ENCODE measurements at regions not wholly inside any gene's neighbourhood (a gene's known extent, or its start where the extent isn't known, plus 50 kb on each side); places are given as distances from the start of the nearest gene placed in this dataset.
"Not testable (repeated sequence)": the region's sequence is repeated elsewhere in the genome, so short reads cannot be mapped to it uniquely, and the experiment has no call there.

DNA sequence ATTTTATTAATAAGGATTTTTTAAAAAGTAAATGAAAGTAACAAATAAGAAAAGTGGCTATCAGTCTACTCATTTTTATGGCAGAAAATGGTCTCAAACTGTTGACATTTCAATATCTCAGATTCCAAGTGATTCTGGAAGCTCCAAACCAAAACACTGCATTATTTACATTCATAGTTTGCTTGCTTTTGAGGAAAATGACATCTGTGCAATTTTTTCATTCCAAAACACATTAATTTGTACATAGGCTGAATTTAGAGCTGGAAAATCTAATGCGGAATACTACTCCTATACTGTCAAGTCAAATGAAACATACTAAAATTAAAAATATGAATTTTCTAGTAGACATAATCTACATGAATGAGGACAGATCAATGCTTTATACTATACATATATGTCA, 1047.6 kb downstream of the CDH9 start:
- ChIA-PET POLR2A (no interaction called here), CTCF (no interaction called here)
- TF ChIP-seq, protein P1, sequence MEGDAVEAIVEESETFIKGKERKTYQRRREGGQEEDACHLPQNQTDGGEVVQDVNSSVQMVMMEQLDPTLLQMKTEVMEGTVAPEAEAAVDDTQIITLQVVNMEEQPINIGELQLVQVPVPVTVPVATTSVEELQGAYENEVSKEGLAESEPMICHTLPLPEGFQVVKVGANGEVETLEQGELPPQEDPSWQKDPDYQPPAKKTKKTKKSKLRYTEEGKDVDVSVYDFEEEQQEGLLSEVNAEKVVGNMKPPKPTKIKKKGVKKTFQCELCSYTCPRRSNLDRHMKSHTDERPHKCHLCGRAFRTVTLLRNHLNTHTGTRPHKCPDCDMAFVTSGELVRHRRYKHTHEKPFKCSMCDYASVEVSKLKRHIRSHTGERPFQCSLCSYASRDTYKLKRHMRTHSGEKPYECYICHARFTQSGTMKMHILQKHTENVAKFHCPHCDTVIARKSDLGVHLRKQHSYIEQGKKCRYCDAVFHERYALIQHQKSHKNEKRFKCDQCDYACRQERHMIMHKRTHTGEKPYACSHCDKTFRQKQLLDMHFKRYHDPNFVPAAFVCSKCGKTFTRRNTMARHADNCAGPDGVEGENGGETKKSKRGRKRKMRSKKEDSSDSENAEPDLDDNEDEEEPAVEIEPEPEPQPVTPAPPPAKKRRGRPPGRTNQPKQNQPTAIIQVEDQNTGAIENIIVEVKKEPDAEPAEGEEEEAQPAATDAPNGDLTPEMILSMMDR (IDR thresholded peaks at IDR 0.05; ENCODE audit: insufficient read depth, low read length, missing control alignments): no peak
- no peak overlapping the region for H3K4me3 ChIP-seq (ENCODE audit: low read depth, low read length)
- no peak for DNase-seq (ENCODE audit: low read depth, low spot score)

DNA sequence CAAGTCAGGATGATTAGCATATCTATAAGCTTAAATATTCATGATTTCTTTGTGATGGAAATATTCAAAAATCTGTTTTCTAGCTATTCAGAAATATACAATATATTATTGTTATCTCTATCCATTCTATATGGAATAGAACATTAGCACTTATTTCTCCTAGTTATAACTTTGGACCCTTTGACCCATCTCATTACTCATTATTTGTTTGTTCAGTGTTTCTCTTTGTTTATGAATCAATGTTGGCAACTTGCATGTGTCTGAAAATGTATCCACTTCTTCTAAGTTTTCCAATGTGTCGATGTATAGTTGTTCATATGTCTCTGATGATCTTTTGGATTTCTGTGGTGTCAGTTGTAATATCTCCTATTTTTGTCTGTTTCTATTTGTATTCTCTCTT, 1059.3 kb downstream of the CDH9 start:
- ChIA-PET CTCF (no interaction called here), POLR2A (no interaction called here)
- no peak overlapping the region for H3K4me3 ChIP-seq (ENCODE audit: low read depth, low read length)
- TF ChIP-seq, protein P1 (IDR thresholded peaks at IDR 0.05; ENCODE audit: insufficient read depth, low read length, missing control alignments): no peak
- no peak for DNase-seq (ENCODE audit: low read depth, low spot score)

DNA sequence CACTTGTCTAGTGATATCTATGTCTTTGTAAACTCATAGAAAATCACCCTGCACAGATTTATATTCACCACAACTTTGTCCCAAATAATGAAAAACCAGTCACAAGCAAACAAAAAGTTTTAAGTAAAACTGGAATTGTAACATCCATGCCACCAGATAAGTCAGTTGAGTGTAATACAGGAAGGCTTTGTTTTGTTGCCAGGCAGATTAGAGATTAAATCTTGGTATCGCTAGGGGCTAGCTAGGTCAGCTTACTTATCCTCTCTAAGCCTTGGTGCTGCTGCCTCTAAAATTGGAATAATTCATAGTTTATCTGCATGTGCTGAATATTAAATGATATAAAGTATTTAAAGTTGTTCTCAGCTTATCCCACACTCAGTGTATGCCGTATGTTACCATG, 1062.5 kb downstream of the CDH9 start:
- CTCF ChIA-PET: no interaction called here

DNA sequence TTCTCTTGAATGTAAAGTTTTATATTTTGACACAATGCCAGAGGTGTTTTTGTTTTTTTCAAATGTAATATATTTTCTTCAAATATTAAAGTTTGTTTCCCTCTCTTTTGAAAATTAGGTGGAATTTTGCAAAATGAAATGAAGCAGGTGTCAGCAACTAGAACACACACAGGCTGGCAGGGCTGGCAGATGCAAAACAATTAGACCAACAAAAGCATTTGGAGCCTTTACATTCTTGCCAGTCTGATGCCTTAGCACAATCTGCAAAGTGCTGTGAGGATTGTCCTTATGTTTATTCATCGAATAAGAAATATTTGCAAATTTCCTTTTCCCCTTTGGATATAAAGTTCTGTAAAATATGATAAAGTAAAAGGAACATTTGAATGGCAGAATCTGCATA, 1063.9 kb downstream of the CDH9 start:
- POLR2A ChIA-PET: no interaction called here
- TF ChIP-seq, protein P1 (IDR thresholded peaks at IDR 0.05; ENCODE audit: insufficient read depth, low read length, missing control alignments): no peak
- no peak overlapping the region for H3K4me3 ChIP-seq (ENCODE audit: low read depth, low read length)
- DNase-seq (ENCODE audit: low read depth, low spot score): no peak
- CTCF ChIA-PET: no interaction called here

More for the DNA sequence above, 1062.5 kb downstream of the CDH9 start:
- TF ChIP-seq, protein P1 (IDR thresholded peaks at IDR 0.05; ENCODE audit: insufficient read depth, low read length, missing control alignments): no peak
- no peak for DNase-seq (ENCODE audit: low read depth, low spot score)
- POLR2A ChIA-PET: no interaction called here
- no peak overlapping the region for H3K4me3 ChIP-seq (ENCODE audit: low read depth, low read length)

DNA sequence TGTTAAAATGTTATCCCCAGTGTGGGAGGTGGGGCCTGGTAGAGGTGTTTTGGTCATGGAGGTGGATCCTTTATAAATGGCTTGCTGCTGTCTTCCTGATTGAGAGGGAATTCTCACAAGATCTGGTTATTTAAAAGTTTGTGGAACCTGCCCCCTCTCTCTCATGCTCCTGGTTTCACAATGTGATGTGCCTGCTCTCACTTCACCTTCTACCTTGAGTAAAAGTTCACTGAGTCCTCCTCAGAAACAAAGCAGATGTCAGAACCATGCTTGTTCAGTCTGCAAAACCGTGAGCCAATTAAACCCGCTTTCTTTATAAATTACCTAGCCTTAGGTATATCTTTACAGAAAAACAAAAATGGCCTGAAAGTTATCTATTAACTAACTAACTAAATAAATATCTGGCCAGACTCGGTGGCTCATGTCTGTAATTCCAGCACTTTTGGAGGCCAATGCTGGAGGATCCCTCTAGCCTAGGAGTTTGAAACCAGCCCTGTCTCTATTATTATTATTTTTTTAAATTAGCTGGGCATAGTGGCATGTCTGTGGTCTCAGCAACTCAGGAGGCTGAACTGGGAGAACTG, 1067.4 kb downstream of the CDH9 start:
- CTCF ChIA-PET: no interaction called here
- TF ChIP-seq, protein P1 (IDR thresholded peaks at IDR 0.05; ENCODE audit: insufficient read depth, low read length, missing control alignments): no peak
- no peak for DNase-seq (ENCODE audit: low read depth, low spot score)
- H3K4me3 ChIP-seq (ENCODE audit: low read depth, low read length): no peak overlapping the region
- POLR2A ChIA-PET: no interaction called here

DNA sequence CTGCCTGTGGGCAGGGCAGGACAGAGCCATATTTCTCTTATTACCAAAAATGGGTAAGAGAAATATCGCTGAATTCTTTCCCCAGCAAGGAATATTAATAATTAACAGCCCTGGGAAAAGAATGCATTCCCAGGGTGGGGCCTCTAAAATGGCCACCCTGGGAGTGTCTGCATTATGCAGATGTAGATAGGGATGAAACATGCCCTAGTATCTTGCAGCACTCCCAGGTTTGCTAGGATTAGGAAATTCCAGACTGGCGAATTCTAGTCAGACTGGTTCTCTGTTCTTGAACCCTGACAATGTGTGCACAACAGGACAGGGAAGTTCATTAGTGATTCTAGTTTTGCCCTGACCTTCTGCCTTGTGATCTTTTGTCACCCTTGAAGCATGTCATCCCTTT, 1069.3 kb downstream of the CDH9 start:
- DNase-seq (ENCODE audit: low read depth, low spot score); H3K4me3 ChIP-seq (ENCODE audit: low read depth, low read length); POLR2A ChIA-PET; CTCF ChIA-PET: not testable (repeated sequence)

DNA sequence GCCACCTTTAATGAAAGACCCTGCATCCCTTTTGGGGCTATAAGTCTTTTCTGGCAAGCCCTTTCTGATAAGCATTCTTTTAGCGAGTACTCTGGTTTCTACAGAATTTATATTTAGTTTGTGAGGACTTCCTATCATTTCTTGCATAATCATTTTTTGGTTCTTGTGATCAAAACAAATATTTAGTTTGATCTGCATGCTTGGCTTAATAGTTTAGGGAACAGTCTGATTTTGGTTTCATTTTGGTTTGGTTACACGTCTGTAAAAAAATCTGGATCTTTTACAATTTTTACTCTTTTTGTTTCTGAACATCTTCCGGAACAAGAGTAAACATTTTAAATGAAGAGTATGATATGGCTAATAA, 1074.4 kb downstream of the CDH9 start:
- no peak overlapping the region for H3K4me3 ChIP-seq (ENCODE audit: low read depth, low read length)
- CTCF ChIA-PET: no interaction called here
- POLR2A ChIA-PET: no interaction called here
- TF ChIP-seq, protein P1 (IDR thresholded peaks at IDR 0.05; ENCODE audit: insufficient read depth, low read length, missing control alignments): no peak
- no peak for DNase-seq (ENCODE audit: low read depth, low spot score)

All from AG04449 (cell line).